Kidney epithelial cell (primary cell): ENCODE measurements at regions not wholly inside any gene's neighbourhood (a gene's known extent, or its start where the extent isn't known, plus 50 kb on each side); places are given as distances from the start of the nearest gene placed in this dataset.

Source experiments
- DNase-seq: peaks from one replicate; pipeline ENCODE4 v3.0.0-alpha.2; 2010; ENCODE audit warnings: low read depth
- H3K27me3 ChIP-seq: 2 replicates; pipeline ENCODE4 v1.6.0; 2011; ENCODE audit warnings: low read length; ENCODE audit not compliant: control insufficient read depth, insufficient read depth
- H3K36me3 ChIP-seq: 2 replicates; pipeline ENCODE4 v1.5.1; 2011; ENCODE audit warnings: low read length; ENCODE audit not compliant: control insufficient read depth, insufficient read depth
- H3K4me3 ChIP-seq: 2 replicates; pipeline ENCODE4 v1.5.1; 2011; ENCODE audit warnings: low read depth, mild to moderate bottlenecking, control low read depth, low read length
- TF ChIP-seq, protein P1 (sequence below): IDR thresholded peaks from 2 replicates; pipeline ENCODE4 v1.5.1; 2011; ENCODE audit warnings: mild to moderate bottlenecking, moderate library complexity, low read length, control low read depth, inconsistent platforms; ENCODE audit not compliant: insufficient read depth, poor library complexity, severe bottlenecking

DNA sequence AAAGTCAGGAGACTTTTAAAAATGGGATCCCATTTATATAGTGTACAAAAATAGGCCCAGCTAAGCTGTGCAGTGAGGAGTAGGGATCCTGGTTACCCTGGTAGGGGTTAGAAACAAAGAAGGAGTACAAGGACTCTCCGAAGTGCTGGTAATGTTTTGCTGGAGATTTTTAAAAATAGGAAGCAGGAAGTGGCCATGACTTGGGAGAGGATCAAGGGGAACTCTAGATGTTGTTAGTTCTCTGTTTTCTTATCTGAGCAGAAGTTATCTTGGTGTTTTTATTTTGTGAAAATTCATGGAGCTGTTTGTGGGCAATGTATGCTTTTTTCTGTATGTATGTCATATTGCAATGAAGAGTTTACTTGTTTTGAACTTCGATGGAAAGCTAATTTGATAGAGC lies 373.9 kb downstream of the SFMBT2 start:
- Histone ChIP-seq H3K27me3 (no peaks in the 10 kb centered on the region), H3K4me3 (no peak overlapping the region), H3K36me3 (no peaks in the 10 kb centered on the region)
- DNase-seq: no peak
- TF ChIP-seq, protein P1, sequence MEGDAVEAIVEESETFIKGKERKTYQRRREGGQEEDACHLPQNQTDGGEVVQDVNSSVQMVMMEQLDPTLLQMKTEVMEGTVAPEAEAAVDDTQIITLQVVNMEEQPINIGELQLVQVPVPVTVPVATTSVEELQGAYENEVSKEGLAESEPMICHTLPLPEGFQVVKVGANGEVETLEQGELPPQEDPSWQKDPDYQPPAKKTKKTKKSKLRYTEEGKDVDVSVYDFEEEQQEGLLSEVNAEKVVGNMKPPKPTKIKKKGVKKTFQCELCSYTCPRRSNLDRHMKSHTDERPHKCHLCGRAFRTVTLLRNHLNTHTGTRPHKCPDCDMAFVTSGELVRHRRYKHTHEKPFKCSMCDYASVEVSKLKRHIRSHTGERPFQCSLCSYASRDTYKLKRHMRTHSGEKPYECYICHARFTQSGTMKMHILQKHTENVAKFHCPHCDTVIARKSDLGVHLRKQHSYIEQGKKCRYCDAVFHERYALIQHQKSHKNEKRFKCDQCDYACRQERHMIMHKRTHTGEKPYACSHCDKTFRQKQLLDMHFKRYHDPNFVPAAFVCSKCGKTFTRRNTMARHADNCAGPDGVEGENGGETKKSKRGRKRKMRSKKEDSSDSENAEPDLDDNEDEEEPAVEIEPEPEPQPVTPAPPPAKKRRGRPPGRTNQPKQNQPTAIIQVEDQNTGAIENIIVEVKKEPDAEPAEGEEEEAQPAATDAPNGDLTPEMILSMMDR: no peak

DNA sequence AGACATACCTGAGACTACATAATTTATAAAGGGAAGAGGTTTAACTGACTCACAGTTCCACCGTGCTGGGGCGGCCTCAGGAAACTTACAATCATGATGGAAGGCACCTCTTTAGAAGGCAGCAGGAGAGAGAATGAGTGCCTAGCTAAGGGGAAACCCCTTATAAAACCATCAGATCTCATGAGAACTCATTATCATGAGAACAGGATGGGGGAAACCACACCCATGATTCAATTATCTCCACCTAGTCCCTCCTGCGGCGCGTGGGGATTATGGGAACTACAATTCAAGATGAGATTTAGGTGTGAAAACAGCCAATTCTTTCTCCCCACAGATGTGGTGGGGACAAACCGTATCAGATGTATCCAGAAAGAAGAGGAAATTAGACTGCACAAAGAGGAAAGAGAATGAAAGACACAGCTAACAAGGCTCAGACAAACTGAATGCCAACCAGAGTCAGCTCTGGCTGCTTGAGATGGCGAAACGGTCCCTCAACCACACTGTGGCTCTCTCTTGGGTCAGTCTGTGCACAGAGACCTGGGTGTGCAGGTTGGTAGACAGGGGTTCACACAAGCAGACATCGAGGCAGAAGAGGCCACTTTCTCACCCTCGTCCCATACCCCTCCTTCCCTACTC lies 375.6 kb downstream of the SFMBT2 start:
- no peak for DNase-seq
- no peak overlapping the region for H3K4me3 ChIP-seq
- TF ChIP-seq, protein P1: no peak
- H3K27me3 ChIP-seq: no peaks in the 10 kb centered on the region
- H3K36me3 ChIP-seq: no peaks in the 10 kb centered on the region

DNA sequence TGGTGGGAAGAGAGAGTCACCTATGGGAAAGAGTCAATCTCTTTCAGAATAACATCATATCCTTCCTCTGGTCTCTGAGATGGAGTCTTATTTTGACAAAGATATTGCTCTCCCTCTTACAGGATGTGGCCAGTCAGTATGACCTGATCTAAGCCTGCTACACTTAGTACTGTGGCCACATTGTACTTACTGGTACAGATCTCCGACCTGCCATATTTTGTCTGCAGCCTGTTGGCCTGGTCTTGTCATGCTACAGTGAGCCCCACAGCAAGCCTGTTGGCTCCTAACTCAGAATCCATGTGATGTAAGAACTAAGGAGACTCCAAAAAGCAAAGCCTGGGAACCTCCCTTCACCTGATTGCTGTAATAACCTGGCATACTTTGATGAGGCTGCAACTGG lies 377.8 kb downstream of the SFMBT2 start:
- Histone ChIP-seq H3K36me3 (no peaks in the 10 kb centered on the region), H3K27me3 (no peaks in the 10 kb centered on the region), H3K4me3 (no peak overlapping the region)
- TF ChIP-seq, protein P1: no peak
- DNase-seq: no peak

DNA sequence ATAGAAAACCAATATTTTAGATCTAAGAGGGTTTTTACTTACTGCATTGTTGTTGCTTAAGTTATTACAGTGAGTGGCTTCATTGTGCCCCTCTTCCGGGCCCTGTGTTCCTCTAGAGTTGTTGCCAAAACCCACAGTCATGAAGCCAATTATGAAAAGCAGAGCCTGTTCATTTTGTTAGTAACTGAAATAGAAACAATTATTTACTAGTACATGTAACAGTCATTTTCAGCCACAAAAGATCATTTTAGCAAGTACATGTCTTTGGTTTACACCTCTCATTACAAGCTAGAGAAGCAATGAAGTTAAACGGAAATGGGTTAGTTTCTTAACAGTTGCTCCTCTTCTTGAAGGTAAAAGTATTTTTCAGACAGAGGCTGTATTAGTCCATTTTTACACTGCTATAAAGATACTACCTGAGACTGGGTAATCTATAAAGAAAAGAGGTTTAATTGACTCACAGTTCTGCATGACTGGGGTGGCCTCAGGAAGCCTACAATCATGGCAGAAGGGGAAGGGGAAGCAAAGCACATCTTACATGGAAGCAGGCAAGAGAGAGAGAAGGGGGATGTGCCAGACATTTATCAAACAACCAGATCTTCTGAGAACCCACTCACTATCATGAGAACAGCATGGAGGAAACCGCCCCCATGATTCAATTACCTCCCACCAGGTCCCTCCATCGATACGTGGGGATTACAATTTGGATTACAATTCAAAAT lies 380.5 kb downstream of the SFMBT2 start:
- TF ChIP-seq, protein P1: no peak
- no peaks in the 10 kb centered on the region for H3K36me3 ChIP-seq
- H3K27me3 ChIP-seq: no peaks in the 10 kb centered on the region
- H3K4me3 ChIP-seq: no peak overlapping the region
- no peak for DNase-seq

DNA sequence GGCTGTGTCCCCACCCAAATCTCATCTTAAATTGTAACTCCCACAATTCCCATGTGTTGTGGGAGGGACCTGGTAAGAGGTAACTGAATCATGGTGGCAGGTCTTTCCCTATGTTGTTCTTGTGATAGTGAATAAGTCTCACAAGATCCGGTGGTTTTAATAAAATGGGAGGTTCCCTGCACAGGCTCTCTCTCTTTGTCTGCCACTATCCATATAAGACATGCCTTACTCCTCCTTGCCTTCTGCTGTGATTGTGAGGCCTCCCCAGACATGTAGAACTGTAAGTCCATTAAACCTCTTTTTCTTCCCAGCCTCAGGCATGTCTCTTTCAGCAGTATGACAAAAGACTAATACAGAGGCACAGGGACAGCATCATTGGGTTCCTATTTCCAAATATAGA lies 381.2 kb downstream of the SFMBT2 start:
- no peak overlapping the region for H3K4me3 ChIP-seq
- H3K36me3 ChIP-seq: no peaks in the 10 kb centered on the region
- no peaks in the 10 kb centered on the region for H3K27me3 ChIP-seq
- TF ChIP-seq, protein P1: no peak
- DNase-seq: no peak

DNA sequence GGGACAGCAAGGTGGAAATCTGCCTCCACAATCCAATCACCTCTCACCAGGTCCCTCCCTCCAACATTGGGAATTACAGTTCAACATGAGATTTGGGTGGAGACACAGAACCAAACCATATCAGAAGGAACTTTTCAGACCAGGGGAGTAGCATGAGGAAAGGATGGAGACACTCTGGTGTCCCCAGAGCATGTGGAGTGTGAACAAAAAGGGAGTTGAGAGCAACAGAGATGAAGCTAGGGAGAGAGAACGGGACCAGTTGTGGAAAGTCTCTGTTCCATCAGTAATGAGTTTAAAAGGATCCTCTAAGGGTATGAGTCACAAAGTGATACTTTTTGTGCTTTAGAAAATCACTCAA lies 382.0 kb downstream of the SFMBT2 start:
- TF ChIP-seq, protein P1: no peak
- Histone ChIP-seq H3K4me3 (no peak overlapping the region), H3K36me3 (no peaks in the 10 kb centered on the region), H3K27me3 (no peaks in the 10 kb centered on the region)
- no peak for DNase-seq
